GM21367 (cell line): ENCODE measurements at regions not wholly inside any gene's neighbourhood (a gene's known extent, or its start where the extent isn't known, plus 50 kb on each side); places are given as distances from the start of the nearest gene placed in this dataset.

Source experiments
- ATAC-seq: cut with Tn5 transposase; IDR thresholded peaks from one replicate; pipeline ENCODE4 v1.9.1; 2021; ENCODE audit not compliant: unreplicated experiment

DNA sequence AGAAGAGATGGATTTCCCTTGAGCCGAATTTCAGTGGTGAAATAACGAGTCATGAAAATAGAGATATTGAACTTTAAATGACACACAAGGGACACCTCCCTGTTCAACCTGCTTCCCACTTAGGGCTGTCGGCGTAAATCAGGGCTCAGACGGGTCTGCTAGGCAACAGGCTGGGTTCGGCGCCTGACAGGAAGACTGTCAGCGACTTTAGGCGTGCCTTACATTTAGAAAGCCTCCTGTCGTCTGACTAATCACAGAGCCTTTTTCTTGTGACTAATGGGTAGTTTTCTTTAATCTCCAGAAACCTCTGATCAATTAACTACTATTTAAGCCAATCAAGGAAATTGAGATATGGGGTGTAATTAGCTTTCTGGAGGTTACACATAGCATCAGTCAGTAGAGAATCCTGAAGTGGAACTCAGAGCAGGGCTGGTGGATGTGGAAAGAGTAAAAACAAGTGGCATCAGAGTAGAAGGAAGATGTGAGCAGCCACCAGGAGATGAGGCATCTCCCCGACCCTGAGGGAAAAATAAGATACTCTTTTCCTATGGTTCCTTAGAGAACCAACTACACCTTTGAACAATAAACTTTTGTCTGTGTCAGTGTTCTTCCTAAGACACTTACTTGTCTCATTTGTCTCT lies 86.2 kb upstream of the HS3ST1 start:
- no peak for ATAC-seq

DNA sequence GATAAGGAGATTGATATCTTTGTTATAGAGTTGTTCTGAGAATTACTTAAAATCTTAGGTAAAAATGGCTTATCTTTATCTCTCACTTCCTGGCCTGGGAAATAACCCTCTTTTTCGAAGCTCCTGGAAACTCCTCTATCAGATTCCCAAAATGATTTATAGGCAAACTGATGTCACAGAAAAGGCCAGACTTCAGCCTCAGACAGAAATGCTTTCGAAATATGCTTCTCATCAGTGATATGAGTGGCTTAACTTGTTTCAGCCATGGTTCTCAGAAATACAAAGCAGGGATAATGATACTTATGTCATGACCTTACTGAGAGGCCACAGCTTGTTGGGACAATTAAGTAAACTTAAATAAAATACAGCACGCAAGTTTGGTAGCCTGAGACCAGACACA lies 85.3 kb upstream of the HS3ST1 start:
- no peak for ATAC-seq

DNA sequence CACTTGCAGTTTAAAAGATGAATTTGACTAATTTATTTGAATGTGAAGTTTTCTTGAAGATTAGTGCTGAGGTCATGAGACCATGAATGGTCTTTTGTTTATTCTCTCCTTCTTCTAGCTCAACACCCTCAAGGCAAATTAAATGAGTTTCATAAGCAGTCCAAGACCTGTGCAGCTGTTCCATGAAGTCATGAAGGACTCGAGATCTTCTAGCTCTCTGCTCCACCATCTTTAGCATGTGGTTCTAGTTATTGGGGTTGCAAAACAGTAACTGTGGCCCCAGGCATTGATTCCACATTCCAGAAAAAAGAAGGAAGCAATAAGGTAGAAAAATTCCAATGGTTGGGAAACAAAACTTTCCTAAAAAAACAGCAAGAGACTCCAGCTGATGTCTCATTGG lies 84.2 kb upstream of the HS3ST1 start:
- ATAC-seq = no peak

GRCh38 chr4:11511321-11511720 lies 82.6 kb upstream of the HS3ST1 start:
- no peak for ATAC-seq

GRCh38 chr4:11507920-11508319 lies 79.2 kb upstream of the HS3ST1 start:
- no peak for ATAC-seq

- ATAC-seq = no peak
These were observed 77.5 kb upstream of the HS3ST1 start for GRCh38 chr4:11506194-11506593.

GRCh38 chr4:11505221-11505971 lies 76.7 kb upstream of the HS3ST1 start:
- ATAC-seq = no peak

DNA sequence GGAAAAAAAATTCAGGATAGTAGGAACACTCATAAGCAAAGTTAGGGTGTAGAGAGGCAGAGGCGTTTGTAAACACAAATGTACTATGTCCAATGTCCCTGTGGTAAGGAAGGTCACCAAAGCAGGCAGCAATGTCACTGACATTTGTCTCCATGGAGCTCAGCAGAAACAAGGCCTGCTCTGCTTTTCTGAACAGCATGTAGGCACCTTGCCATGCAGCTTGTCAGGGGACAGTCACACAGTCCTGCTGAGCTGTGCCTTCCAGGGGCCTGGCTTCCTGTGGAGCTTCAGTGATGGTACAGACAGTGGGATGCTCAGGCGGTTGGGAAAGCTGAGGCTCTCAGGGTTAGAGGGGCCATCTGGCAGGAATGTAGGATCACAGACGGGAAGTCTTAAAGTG lies 74.5 kb upstream of the HS3ST1 start:
- ATAC-seq = no peak

DNA sequence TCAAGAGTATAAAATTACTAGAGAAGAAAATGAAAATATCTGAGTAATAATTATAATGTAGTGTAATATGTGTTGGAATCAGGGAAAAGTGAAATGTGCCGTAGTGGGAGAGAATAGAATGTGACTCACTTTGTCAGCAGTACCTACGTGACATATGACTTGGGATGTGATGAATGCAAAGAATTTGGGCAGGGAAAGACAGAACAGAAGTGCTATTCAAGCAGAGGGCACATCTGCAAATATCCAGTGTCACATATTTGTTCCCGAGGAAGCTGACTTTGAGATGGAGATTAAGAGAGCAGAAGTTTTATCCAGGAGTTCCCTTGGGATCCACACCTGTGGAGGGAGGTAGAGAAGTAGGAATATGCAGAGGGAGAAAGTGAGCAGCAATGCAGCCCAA lies 69.3 kb upstream of the HS3ST1 start:
- no peak for ATAC-seq

GRCh38 chr4:11497212-11497806 lies 68.6 kb upstream of the HS3ST1 start:
- no peak for ATAC-seq

GRCh38 chr4:11496351-11496829 lies 67.7 kb upstream of the HS3ST1 start:
- no peak for ATAC-seq

DNA sequence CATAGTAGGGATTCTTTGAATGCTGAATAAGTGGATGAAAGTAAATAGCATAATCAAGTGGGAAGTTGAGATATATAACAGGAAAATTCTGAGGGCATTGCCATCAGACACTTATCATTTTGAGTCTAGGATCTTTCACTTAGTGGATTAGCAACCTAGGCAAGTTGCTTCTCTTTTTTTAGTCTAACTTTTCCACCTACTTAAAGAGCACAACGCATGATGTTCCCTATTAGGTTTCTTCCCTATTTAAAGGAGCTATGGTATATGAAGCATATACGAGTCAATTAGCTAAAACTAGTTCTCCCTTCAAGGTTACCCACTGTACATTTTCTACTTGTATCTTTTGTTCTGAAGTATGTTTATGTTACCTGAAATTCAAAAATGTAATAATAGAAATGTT lies 67.1 kb upstream of the HS3ST1 start:
- no peak for ATAC-seq

- no peak for ATAC-seq
These were observed 66.6 kb upstream of the HS3ST1 start for GRCh38 chr4:11495291-11495690.

- no peak for ATAC-seq
These were observed 65.5 kb upstream of the HS3ST1 start for GRCh38 chr4:11494232-11494631.

- no peak for ATAC-seq
These were observed 60.9 kb upstream of the HS3ST1 start for GRCh38 chr4:11489453-11490083.

DNA sequence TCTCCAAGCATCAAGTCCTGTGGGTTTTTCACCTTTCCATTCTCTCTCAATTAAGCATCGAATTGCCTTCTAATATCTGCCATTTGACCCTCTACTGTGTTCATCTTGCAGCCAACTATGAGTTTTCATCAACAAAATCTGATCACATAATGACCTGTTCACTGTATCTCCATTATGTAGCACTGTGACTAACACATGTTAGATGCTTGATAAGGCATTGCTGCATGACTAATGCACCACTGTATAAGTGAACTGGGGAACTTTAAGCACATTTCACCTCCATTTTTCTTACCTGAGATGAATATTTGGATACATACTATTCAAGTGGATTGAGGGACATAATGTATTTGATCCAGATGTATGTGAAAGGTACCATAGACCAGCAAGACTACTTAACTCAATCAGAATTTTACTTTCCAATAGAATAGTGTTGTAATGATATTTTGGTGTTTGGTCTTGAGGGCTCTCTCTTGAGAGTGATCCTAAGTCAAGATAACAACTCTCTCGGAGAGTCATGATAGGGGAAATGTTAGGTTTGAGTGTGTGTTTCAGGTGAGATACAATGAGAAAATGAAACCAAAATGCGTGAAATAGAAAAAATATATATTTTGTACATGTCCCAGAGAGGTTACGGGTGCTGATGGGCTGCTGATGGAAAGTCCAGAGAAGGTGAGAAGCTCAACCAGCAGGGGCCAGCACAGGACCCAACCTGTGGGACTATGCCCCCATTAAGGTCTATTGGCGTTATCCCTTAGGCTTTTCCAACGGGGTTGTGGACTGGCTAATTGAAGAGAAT lies 60.2 kb upstream of the HS3ST1 start:
- ATAC-seq = no peak

GRCh38 chr4:11487868-11488544 lies 59.3 kb upstream of the HS3ST1 start:
- ATAC-seq = no peak

- no peak for ATAC-seq
These were observed 58.4 kb upstream of the HS3ST1 start for GRCh38 chr4:11487139-11487538.

DNA sequence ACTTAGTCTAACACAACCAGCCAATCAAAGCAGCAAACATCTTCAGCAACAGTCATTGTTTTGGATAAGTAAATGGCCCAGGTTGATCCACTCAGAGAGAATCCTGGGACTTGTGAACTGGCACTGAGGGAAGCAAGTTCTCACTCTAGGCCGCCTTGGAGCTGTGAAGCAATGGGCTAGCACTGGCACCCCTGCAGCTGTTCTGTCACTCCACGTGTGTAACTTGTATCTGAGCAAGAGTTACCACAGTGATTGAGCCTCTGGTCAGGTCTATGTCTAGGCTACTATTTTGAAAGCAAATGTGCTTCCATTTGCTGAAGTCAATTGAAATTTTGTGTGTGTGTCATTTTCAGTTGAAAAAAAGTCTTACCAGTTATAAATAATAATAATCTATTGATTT lies 57.2 kb upstream of the HS3ST1 start:
- no peak for ATAC-seq

- no peak for ATAC-seq
These were observed 55.8 kb upstream of the HS3ST1 start for GRCh38 chr4:11484531-11484930.
